H1 (cell line): ENCODE measurements at regions not wholly inside any gene's neighbourhood (a gene's known extent, or its start where the extent isn't known, plus 50 kb on each side); places are given as distances from the start of the nearest gene placed in this dataset.

Experiments used
- CTCF ChIA-PET: fragments of 300-600 bp; sonication (Branson Sonifier 250); formaldehyde crosslinking; loops from one replicate; lab custom pipeline; 2021; ENCODE audit not compliant: partially characterized antibody; lab: Charles Lee
- POLR2A ChIA-PET: fragments of 300-600 bp; sonication (Branson Sonifier 250); formaldehyde crosslinking; loops from one replicate; lab custom pipeline; 2021; ENCODE audit warnings: inconsistent platforms; ENCODE audit not compliant: partially characterized antibody; lab: Charles Lee
- DNase-seq, 2 experiments: peaks; one replicate each; pipeline versions ENCODE4 v3.0.0 to v3.0.0-alpha.2; 2010 to 2022; ENCODE audit warnings: low spot score in 2 of 2, low read depth in 1 of 2, mixed read lengths in 1 of 2
- FAIRE-seq: peaks from 2 replicates; lab custom pipeline; 2011; peaks lifted over from hg19 to GRCh38; lab: Jason Lieb, UNC
- H2AFZ ChIP-seq: 2 replicates; pipeline ENCODE4 v1.8.1; 2012; ENCODE audit warnings: low read length, inconsistent platforms
- H2AK5ac ChIP-seq: 2 replicates; pipeline ENCODE4 v1.6.1; 2013; ENCODE audit warnings: low read depth, low read length
- H2BK120ac ChIP-seq: replicated peaks from 2 replicates; pipeline ENCODE3; 2013; ENCODE audit warnings: low read depth, low read length, inconsistent platforms
- H2BK12ac ChIP-seq: 2 replicates; pipeline ENCODE4 v1.6.1; 2013; ENCODE audit warnings: low read depth, low read length
- H2BK15ac ChIP-seq: 2 replicates; pipeline ENCODE4 v1.6.1; 2013; ENCODE audit warnings: low read length
- H2BK20ac ChIP-seq: 2 replicates; pipeline ENCODE4 v1.6.1; 2013; ENCODE audit warnings: low read length
- H2BK5ac ChIP-seq: 2 replicates; pipeline ENCODE4 v1.6.1; 2013; ENCODE audit warnings: low read depth, low read length
- H3K14ac ChIP-seq: 2 replicates; pipeline ENCODE4 v1.6.1; 2013; ENCODE audit warnings: inconsistent platforms; ENCODE audit not compliant: insufficient read length
- H3K18ac ChIP-seq: 2 replicates; pipeline ENCODE4 v1.6.1; 2013; ENCODE audit warnings: low read length; ENCODE audit errors: extremely low read depth
- H3K23ac ChIP-seq: 2 replicates; pipeline ENCODE4 v1.6.1; 2013; ENCODE audit warnings: inconsistent platforms; ENCODE audit not compliant: insufficient read length
- H3K23me2 ChIP-seq: 2 replicates; pipeline ENCODE4 v1.6.1; 2013; ENCODE audit warnings: low read depth, low read length
- H3K27ac ChIP-seq: 2 replicates; pipeline ENCODE4 v1.6.1; 2011; ENCODE audit warnings: low read depth, low read length, inconsistent platforms
- H3K27me3 ChIP-seq, 4 experiments: replicated peaks in 1 of 4; 1 replicate in 1 of 4; 2 replicates in 3 of 4; pipeline versions ENCODE4 v1.6.1 to v1.8.1; 2011 to 2013; ENCODE audit warnings: low read length in 3 of 4, mild to moderate bottlenecking in 3 of 4, inconsistent platforms in 2 of 4, mixed read lengths in 2 of 4, moderate library complexity in 1 of 4; ENCODE audit not compliant: control insufficient read depth in 3 of 4, insufficient read depth in 3 of 4; ENCODE audit errors: extremely low read depth in 1 of 4
- H3K36me3 ChIP-seq, 4 experiments: 2 replicates each; pipeline versions ENCODE4 v1.6.1 to v1.8.1; 2011 to 2013; ENCODE audit warnings: mild to moderate bottlenecking in 4 of 4, low read length in 3 of 4, moderate library complexity in 2 of 4, control low read depth in 1 of 4, inconsistent platforms in 1 of 4; ENCODE audit not compliant: insufficient read depth in 4 of 4, control insufficient read depth in 2 of 4
- H3K4ac ChIP-seq: replicated peaks from 2 replicates; pipeline ENCODE3; 2013; ENCODE audit warnings: low read length, low read depth, mixed read lengths, inconsistent platforms; ENCODE audit not compliant: insufficient read length
- H3K4me1 ChIP-seq, 4 experiments: replicated peaks in 1 of 4; 1 replicate in 1 of 4; 2 replicates in 3 of 4; pipeline versions ENCODE4 v1.6.1 to v1.8.1; 2011 to 2013; ENCODE audit warnings: low read length in 3 of 4, inconsistent platforms in 2 of 4, mixed read lengths in 1 of 4; ENCODE audit not compliant: insufficient read depth in 4 of 4, control insufficient read depth in 3 of 4
- H3K4me2 ChIP-seq, 2 experiments: 2 replicates each; pipeline versions ENCODE4 v1.6.1 to v1.8.1; 2011 to 2013; ENCODE audit warnings: low read depth in 2 of 2, low read length in 2 of 2, control low read depth in 1 of 2, inconsistent platforms in 1 of 2, mild to moderate bottlenecking in 1 of 2; ENCODE audit not compliant: insufficient read depth in 1 of 2
- H3K4me3 ChIP-seq, 4 experiments: fragments of 200-600, 300-600 bp in 1 of 4; sonication (generic), shearing (Covaris generic), sonication (Bioruptor Twin) in 1 of 4; 2 replicates each; pipeline versions ENCODE4 v1.5.1 to v1.8.1; 2011 to 2016; ENCODE audit warnings: low read length in 4 of 4, low read depth in 3 of 4, control low read depth in 2 of 4, inconsistent platforms in 2 of 4, mild to moderate bottlenecking in 2 of 4, mixed read lengths in 1 of 4, moderate library complexity in 1 of 4; ENCODE audit not compliant: insufficient read depth in 2 of 4; ENCODE audit errors: extremely low read depth in 1 of 4
- H3K56ac ChIP-seq: replicated peaks from 2 replicates; pipeline ENCODE3; 2013; ENCODE audit warnings: low read depth, mild to moderate bottlenecking, mixed read lengths, low read length, inconsistent platforms; ENCODE audit not compliant: insufficient read length
- H3K79me1 ChIP-seq: 2 replicates; pipeline ENCODE4 v1.6.1; 2013; ENCODE audit warnings: low read depth, low read length, control low read depth
- H3K79me2 ChIP-seq, 2 experiments: 2 replicates each; pipeline versions ENCODE4 v1.6.1 to v1.8.1; 2012 to 2013; ENCODE audit warnings: low read length in 2 of 2, mild to moderate bottlenecking in 2 of 2, inconsistent platforms in 1 of 2; ENCODE audit not compliant: insufficient read depth in 2 of 2, control insufficient read depth in 1 of 2
- H3K9ac ChIP-seq, 4 experiments: replicated peaks in 1 of 4; 1 replicate in 1 of 4; 2 replicates in 3 of 4; pipeline versions ENCODE4 v1.6.1 to v1.8.1; 2011 to 2013; ENCODE audit warnings: low read depth in 3 of 4, low read length in 3 of 4, control low read depth in 2 of 4, mild to moderate bottlenecking in 2 of 4, moderate library complexity in 2 of 4, inconsistent platforms in 1 of 4; ENCODE audit errors: extremely low read depth in 1 of 4
- H3K9me3 ChIP-seq, 2 experiments: 2 replicates each; pipeline versions ENCODE4 v1.6.1 to v1.8.1; 2012 to 2013; ENCODE audit warnings: mild to moderate bottlenecking in 2 of 2, moderate library complexity in 2 of 2, control low read depth in 1 of 2, inconsistent platforms in 1 of 2, low read depth in 1 of 2, low read length in 1 of 2, mixed read lengths in 1 of 2; ENCODE audit not compliant: insufficient read depth in 2 of 2
- H4K20me1 ChIP-seq, 2 experiments: replicated peaks in 1 of 2; 2 replicates each; pipeline versions ENCODE3 to v1.8.1; 2011 to 2013; ENCODE audit warnings: inconsistent platforms in 2 of 2, low read length in 2 of 2, mild to moderate bottlenecking in 1 of 2; ENCODE audit not compliant: insufficient read depth in 2 of 2, control insufficient read depth in 1 of 2
- H4K5ac ChIP-seq: 2 replicates; pipeline ENCODE4 v1.6.1; 2013; ENCODE audit warnings: low read length, low read depth, mixed read lengths, inconsistent platforms; ENCODE audit not compliant: insufficient read length
- H4K8ac ChIP-seq: 2 replicates; pipeline ENCODE4 v1.8.0; 2013; ENCODE audit warnings: mild to moderate bottlenecking, moderate library complexity, low read length, inconsistent platforms; ENCODE audit not compliant: insufficient read depth; ENCODE audit errors: extremely low read depth
- H4K91ac ChIP-seq: replicated peaks from 2 replicates; pipeline ENCODE3; 2013; ENCODE audit warnings: low read length, mixed read lengths, inconsistent platforms; ENCODE audit not compliant: insufficient read length
- NANOG ChIP-seq: IDR thresholded peaks from 2 replicates; pipeline ENCODE4 v1.6.1; 2011; ENCODE audit warnings: low read length, low read depth, mild to moderate bottlenecking, inconsistent platforms; ENCODE audit not compliant: insufficient read depth, poor library complexity, severe bottlenecking
- SAP30 ChIP-seq: fragments of 300-600 bp; sonication (generic); IDR thresholded peaks from 2 replicates; pipeline ENCODE4 v1.7.1; 2012; ENCODE audit warnings: low read length, moderate library complexity, mild to moderate bottlenecking, inconsistent platforms; ENCODE audit not compliant: insufficient read depth, insufficient replicate concordance
- SRF ChIP-seq: IDR thresholded peaks from 2 replicates; pipeline ENCODE4 v1.6.1; 2011; ENCODE audit warnings: mild to moderate bottlenecking, low read depth, low read length, moderate library complexity
- TBP ChIP-seq: IDR thresholded peaks from 2 replicates; pipeline ENCODE4 v1.6.1; 2011; ENCODE audit warnings: low read depth, low read length, improper control_type of control experiment
- YY1 ChIP-seq: IDR thresholded peaks from 2 replicates; pipeline ENCODE4 v1.6.1; 2011; ENCODE audit warnings: low read depth, mild to moderate bottlenecking, low read length
- ZNF274 ChIP-seq: IDR thresholded peaks from 2 replicates; pipeline ENCODE4 v1.7.0; 2012; ENCODE audit warnings: low read length, borderline replicate concordance; ENCODE audit errors: extremely low read depth
- WGBS, 2 experiments: shearing (Covaris generic) in 1 of 2; methylation state at CpG; one replicate each; pipeline versions ENCODE4 v1.1.6 to v1.1.7; 2013 to 2015; ENCODE audit warnings: low lambda C conversion rate in 2 of 2, mixed read lengths in 2 of 2, inconsistent platforms in 1 of 2, low coverage in 1 of 2, missing lambda C conversion rate in 1 of 2; ENCODE audit not compliant: insufficient replicate concordance in 2 of 2, insufficient coverage in 1 of 2, insufficient read length in 1 of 2; ENCODE audit errors: extremely low coverage in 1 of 2, missing lambda C conversion rate in 1 of 2; 5-methylcytosine and 5-hydroxymethylcytosine counted together
- TF ChIP-seq, protein P1 (sequence below): IDR thresholded peaks from 2 replicates; pipeline ENCODE4 v1.6.1; 2011; ENCODE audit warnings: low read length, improper control_type of control experiment
- TF ChIP-seq, protein P2 (sequence below): IDR thresholded peaks from 2 replicates; pipeline ENCODE4 v1.6.1; 2011; ENCODE audit warnings: low read depth, mild to moderate bottlenecking, low read length; ENCODE audit not compliant: insufficient read depth

DNA sequence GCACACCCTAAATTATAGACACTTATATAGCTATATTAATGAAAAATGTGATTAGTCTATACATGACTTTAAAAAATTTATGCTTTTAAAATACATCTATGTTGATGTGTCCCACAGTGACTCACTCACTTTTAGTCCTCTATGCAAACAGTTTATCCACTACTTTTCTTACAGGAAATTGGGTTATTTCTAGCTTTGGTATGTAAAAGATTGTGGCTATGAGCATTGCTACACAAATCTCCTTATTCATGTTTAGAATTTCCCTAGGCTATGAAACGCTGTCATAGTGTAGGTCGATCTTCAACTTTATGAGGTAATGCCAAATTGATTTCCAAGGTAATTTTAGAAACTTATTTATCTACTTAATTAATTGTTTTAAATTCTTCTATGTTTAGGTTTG, 687.4 kb downstream of the PRR16 start:
- no peak overlapping the region for H2BK12ac ChIP-seq
- H3K4me3 ChIP-seq: no peak overlapping the region
- no peaks in the 10 kb centered on the region for H4K20me1 ChIP-seq
- H3K4me1 ChIP-seq: peaks cover 0 to 2% (median 0%) of the 10 kb centered on the region in 4 experiments; a peak in 1 of 7 replicates
- DNase-seq (no peak), FAIRE-seq (no peak)
- no peak overlapping the region for H3K4ac ChIP-seq
- no peak overlapping the region for H4K91ac ChIP-seq
- POLR2A ChIA-PET: no interaction called here
- no peaks in the 10 kb centered on the region for H3K9me3 ChIP-seq
- H2AK5ac ChIP-seq: no peak overlapping the region
- H3K9ac ChIP-seq: no peak overlapping the region
- H2AFZ ChIP-seq: no peak overlapping the region
- H2BK120ac ChIP-seq: no peak overlapping the region
- H4K5ac ChIP-seq: no peak overlapping the region
- H3K4me2 ChIP-seq: no peak overlapping the region
- no peaks in the 10 kb centered on the region for H3K79me2 ChIP-seq
- H2BK20ac ChIP-seq: no peak overlapping the region
- no peaks in the 10 kb centered on the region for H3K36me3 ChIP-seq
- H3K27me3 ChIP-seq: no peaks in the 10 kb centered on the region
- H2BK5ac ChIP-seq: no peak overlapping the region
- no peak overlapping the region for H4K8ac ChIP-seq
- H3K79me1 ChIP-seq: no peaks in the 10 kb centered on the region
- no peak for TF ChIP-seq SRF
- TF ChIP-seq, protein P1, sequence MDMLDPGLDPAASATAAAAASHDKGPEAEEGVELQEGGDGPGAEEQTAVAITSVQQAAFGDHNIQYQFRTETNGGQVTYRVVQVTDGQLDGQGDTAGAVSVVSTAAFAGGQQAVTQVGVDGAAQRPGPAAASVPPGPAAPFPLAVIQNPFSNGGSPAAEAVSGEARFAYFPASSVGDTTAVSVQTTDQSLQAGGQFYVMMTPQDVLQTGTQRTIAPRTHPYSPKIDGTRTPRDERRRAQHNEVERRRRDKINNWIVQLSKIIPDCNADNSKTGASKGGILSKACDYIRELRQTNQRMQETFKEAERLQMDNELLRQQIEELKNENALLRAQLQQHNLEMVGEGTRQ: no peak
- no peak for TF ChIP-seq TBP
- TF ChIP-seq ZNF274: no peak
- TF ChIP-seq SAP30: no peak
- TF ChIP-seq NANOG: no peak
- TF ChIP-seq, protein P2, sequence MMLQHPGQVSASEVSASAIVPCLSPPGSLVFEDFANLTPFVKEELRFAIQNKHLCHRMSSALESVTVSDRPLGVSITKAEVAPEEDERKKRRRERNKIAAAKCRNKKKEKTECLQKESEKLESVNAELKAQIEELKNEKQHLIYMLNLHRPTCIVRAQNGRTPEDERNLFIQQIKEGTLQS: no peak
- no peak for TF ChIP-seq YY1
- H3K56ac ChIP-seq: no peak overlapping the region
- no peak overlapping the region for H3K23ac ChIP-seq
- 98% methylated on average over 2 of the region's 2 CpGs; no CpG with 5 or more reads in 1 of the 2 experiments for WGBS, 2 experiments
- no peaks in the 10 kb centered on the region; the same call in 1 of the 2 replicates for H3K23me2 ChIP-seq
- H3K18ac ChIP-seq: no peak overlapping the region
- no peak overlapping the region for H3K14ac ChIP-seq
- CTCF ChIA-PET: no interaction called here
- no peak overlapping the region for H2BK15ac ChIP-seq
- no peak overlapping the region for H3K27ac ChIP-seq
